Upper lobe of left lung (tissue), 6 donors: ENCODE measurements at regions not wholly inside any gene's neighbourhood (a gene's known extent, or its start where the extent isn't known, plus 50 kb on each side); places are given as distances from the start of the nearest gene placed in this dataset.
A peak's percentile ranks its signal among the peaks of the same experiment; 100 is the strongest.

ENCODE experiments used
- ATAC-seq, 2 donors: fragments of 200-7000 bp; cut with Tn5 transposase; one replicate each; pipeline ENCODE4 v1.9.1; 2022; ENCODE audit warnings: mild to moderate bottlenecking in 2 of 2, moderate library complexity in 2 of 2; ENCODE audit not compliant: low FRiP score in 2 of 2
- DNase-seq, 2 donors: peaks; one replicate each; pipeline ENCODE4 v3.0.0-alpha.2; 2019 to 2020
- H3K27ac ChIP-seq, 4 donors: fragments of 200-600 bp; sonication (generic); one replicate each; pipeline ENCODE4 v1.5.1; 2016 to 2019
- H3K27me3 ChIP-seq, 4 donors: fragments of 200-600 bp; sonication (generic); one replicate each; pipeline ENCODE4 v1.5.1; 2017 to 2019
- H3K36me3 ChIP-seq, 4 donors: fragments of 200-600 bp; sonication (generic); one replicate each; pipeline ENCODE4 v1.5.1; 2016 to 2019
- H3K4me1 ChIP-seq, 4 donors: fragments of 200-600 bp; sonication (generic); one replicate each; pipeline ENCODE4 v1.5.1; 2018 to 2019
- H3K4me3 ChIP-seq, 4 donors: fragments of 200-600 bp; sonication (generic); one replicate each; pipeline ENCODE4 v1.5.1; 2017 to 2019; ENCODE audit warnings: mild to moderate bottlenecking in 2 of 4, moderate library complexity in 1 of 4
- H3K9me3 ChIP-seq, 4 donors: fragments of 200-600 bp; sonication (generic); one replicate each; pipeline ENCODE4 v1.5.1; 2018 to 2019
- CTCF ChIP-seq, 6 experiments: fragments of 450-650 bp in 4 of 6; fragments of 200-600 bp in 2 of 6; sonication (generic) in 2 of 6; IDR thresholded peaks; one replicate each; pipeline ENCODE4 v1.5.1; 2016 to 2019; ENCODE audit warnings: antibody characterized with exemption in 6 of 6
- EP300 ChIP-seq, 4 donors: sonication (generic); formaldehyde crosslinking; IDR thresholded peaks; one replicate each; pipeline ENCODE4 v1.5.1; 2017; ENCODE audit warnings: antibody characterized with exemption in 4 of 4, control low read depth in 2 of 4
- POLR2A ChIP-seq, 4 donors: fragments of 450-650 bp; IDR thresholded peaks; one replicate each; pipeline ENCODE4 v1.5.1; 2016 to 2017; ENCODE audit warnings: antibody characterized with exemption in 4 of 4, mild to moderate bottlenecking in 2 of 4
- POLR2AphosphoS5 ChIP-seq, 2 donors: sonication (generic); formaldehyde crosslinking; IDR thresholded peaks; one replicate each; pipeline ENCODE4 v1.5.1; 2017; ENCODE audit warnings: antibody characterized with exemption in 2 of 2
- WGBS, 2 donors: methylation state at CpG; one replicate each; pipeline ENCODE4 v1.1.5; 2017 to 2018; 5-methylcytosine and 5-hydroxymethylcytosine counted together
- donor health status: DM: no; HTN: no; CAD: no; lungs with moderate emphysema.
- donor health status: DM: no; HTN: yes; CAD: no; lungs with severe emphysema.

DNA sequence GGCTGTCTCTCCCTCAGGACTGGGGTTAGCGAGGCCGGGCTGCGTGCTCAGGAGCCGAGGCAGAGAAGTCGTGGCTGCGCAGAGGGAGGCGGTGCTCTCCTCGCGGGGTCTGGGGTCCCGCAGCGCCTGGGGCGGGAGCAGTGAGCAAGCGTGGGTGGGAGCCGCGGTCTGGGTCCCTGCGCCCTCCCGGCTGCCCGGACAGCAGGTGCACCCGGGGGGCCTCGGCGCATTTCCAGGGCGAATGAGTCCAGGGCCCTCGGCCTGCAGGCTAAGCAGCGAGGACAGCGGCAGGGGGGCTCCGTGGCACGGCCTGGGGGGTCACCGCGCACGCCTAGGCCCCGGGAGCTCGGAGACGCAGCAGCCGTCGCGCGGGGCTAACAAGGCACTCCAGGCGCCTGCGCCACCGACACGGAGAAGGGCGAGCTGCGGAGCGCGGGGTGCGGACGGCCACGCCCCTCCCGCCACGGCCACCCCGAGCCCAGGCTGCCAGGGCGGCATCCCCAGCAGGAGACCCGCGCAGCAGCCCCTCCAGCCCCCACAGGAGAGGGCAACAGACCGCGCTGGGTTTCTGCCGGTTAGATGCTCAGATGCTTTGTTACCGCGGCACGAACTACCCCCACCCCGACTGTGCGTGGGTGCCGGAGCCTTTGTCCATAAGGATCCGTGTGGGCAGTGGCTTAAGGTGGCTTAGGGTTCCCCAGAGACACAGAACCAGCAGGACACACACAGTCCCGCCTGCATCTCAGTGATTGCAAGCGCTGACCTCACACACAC is 117.7 kb upstream of the C14orf180 start:
- peak overlapping the region in 2 of 4 donors; percentile 15 to 36 for H3K4me3 ChIP-seq
- no peaks in the 10 kb centered on the region for H3K9me3 ChIP-seq
- peaks cover 7 to 12% (median 10%) of the 10 kb centered on the region in 4 donors for H3K4me1 ChIP-seq
- no peak overlapping the region for H3K27ac ChIP-seq
- no peak for ATAC-seq
- H3K36me3 ChIP-seq: no peaks in the 10 kb centered on the region
- no peak for TF ChIP-seq EP300 (IDR thresholded peaks at IDR 0.05)
- no peak for TF ChIP-seq POLR2AphosphoS5 (IDR thresholded peaks at IDR 0.05)
- no peak for TF ChIP-seq POLR2A (IDR thresholded peaks at IDR 0.05)
- TF ChIP-seq CTCF (IDR thresholded peaks at IDR 0.05): no peak
- peak; percentile 15 to 78 for DNase-seq
- WGBS, 2 donors: 6 to 27% methylated on average over 2 to 12 of the region's 66 CpGs
- H3K27me3 ChIP-seq: peaks cover 0 to 15% (median 6%) of the 10 kb centered on the region in 4 donors

GRCh38 chr14:104462651-104463630 is 116.6 kb upstream of the C14orf180 start:
- DNase-seq: no peak
- no peaks in the 10 kb centered on the region for H3K36me3 ChIP-seq
- H3K27ac ChIP-seq: no peak overlapping the region
- TF ChIP-seq POLR2AphosphoS5 (IDR thresholded peaks at IDR 0.05) (no peak), CTCF (IDR thresholded peaks at IDR 0.05) (no peak), EP300 (IDR thresholded peaks at IDR 0.05) (no peak), POLR2A (IDR thresholded peaks at IDR 0.05) (no peak)
- no peak for ATAC-seq
- H3K4me1 ChIP-seq: peaks cover 7 to 12% (median 10%) of the 10 kb centered on the region in 4 donors
- 68 to 72% methylated on average over 15 to 16 of the region's 16 CpGs for WGBS, 2 donors
- no peaks in the 10 kb centered on the region for H3K9me3 ChIP-seq
- peaks cover 0 to 15% (median 6%) of the 10 kb centered on the region in 4 donors for H3K27me3 ChIP-seq
- no peak overlapping the region for H3K4me3 ChIP-seq

DNA sequence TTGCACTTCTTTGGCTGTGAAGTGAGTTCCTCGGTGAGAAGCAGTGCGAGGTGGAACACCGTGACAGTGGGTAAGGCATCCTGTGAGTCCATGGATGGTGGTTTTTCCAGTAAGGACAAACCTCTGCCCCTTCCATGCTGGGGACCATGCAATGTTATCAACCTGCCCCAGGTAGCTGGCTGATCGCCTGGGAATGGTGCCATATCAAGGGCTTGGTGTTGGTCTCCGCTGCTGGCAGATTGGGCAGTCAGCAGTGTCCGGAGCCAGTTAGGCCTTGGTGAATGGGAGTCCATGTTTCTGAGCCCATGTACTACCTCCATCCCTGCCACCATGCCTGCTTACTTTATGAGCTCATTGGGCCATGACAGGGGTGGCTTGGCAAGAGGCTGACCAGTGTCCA is 114.7 kb upstream of the C14orf180 start:
- no peak overlapping the region for H3K4me3 ChIP-seq
- peaks cover 0 to 15% (median 6%) of the 10 kb centered on the region in 4 donors for H3K27me3 ChIP-seq
- WGBS, 2 donors: 85 to 92% methylated on average over 6 of the region's 6 CpGs
- no peaks in the 10 kb centered on the region for H3K36me3 ChIP-seq
- peaks cover 7 to 12% (median 10%) of the 10 kb centered on the region in 4 donors for H3K4me1 ChIP-seq
- no peaks in the 10 kb centered on the region for H3K9me3 ChIP-seq
- no peak for DNase-seq
- no peak for TF ChIP-seq POLR2AphosphoS5 (IDR thresholded peaks at IDR 0.05)
- TF ChIP-seq EP300 (IDR thresholded peaks at IDR 0.05): no peak
- TF ChIP-seq POLR2A (IDR thresholded peaks at IDR 0.05): no peak
- TF ChIP-seq CTCF (IDR thresholded peaks at IDR 0.05): no peak
- no peak overlapping the region for H3K27ac ChIP-seq
- ATAC-seq: no peak

DNA sequence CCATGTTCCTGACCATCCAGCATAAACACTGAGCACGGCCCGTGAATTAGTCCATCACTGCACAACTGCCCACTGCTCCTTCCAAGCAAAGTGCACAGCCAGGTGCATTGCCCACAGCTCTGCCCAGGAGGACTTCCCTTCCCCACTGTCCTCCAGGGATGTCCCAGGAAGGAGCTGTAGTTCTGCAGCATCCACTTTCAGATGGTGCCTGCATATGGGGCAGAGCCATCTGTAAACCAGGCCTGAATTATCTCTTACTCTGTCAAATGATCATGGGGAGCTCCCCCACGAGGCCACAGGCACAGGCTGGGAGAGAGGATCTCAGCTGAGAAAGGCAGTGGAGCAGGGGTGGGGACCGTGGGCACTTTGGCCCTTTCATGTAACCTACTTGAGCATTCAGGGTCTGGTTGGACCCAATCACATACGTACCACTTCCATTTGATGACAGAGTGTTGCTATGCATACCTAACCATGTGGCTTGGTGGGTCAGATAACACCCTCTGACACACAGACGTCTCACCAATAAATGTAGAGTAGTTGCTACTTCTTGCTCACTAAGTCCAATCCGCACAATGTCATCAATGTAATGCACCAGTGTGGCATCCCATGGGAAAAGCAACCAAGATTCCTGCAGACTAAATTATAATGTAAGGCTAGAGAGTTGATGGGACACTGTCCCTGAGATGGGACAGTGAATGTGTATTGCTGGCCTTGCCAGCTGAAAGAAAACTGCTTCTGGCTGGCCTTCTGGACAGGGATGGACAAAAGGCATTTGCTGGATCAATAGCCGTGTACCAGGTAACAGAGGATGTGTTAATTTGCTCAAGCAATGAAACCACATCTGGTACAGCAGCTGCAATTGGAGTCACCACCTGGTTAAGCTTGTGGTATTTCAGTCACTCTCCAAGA is 113.8 kb upstream of the C14orf180 start:
- no peak overlapping the region for H3K4me3 ChIP-seq
- DNase-seq: no peak
- peaks cover 7 to 12% (median 10%) of the 10 kb centered on the region in 4 donors for H3K4me1 ChIP-seq
- no peak overlapping the region for H3K27ac ChIP-seq
- TF ChIP-seq POLR2AphosphoS5 (IDR thresholded peaks at IDR 0.05): no peak
- TF ChIP-seq CTCF (IDR thresholded peaks at IDR 0.05): no peak
- no peak for TF ChIP-seq EP300 (IDR thresholded peaks at IDR 0.05)
- TF ChIP-seq POLR2A (IDR thresholded peaks at IDR 0.05): no peak
- H3K36me3 ChIP-seq: no peaks in the 10 kb centered on the region
- 82 to 84% methylated on average over 7 to 8 of the region's 8 CpGs for WGBS, 2 donors
- no peaks in the 10 kb centered on the region for H3K9me3 ChIP-seq
- H3K27me3 ChIP-seq: peaks cover 0 to 12% (median 6%) of the 10 kb centered on the region in 4 donors
- no peak for ATAC-seq
